ENCODE measurements at regions not wholly inside any gene's neighbourhood (a gene's known extent, or its start where the extent isn't known, plus 50 kb on each side); places are given as distances from the start of the nearest gene placed in this dataset.

- TF ChIP-seq TAF1 (IDR thresholded peaks at IDR 0.05; ENCODE audit: low read depth, low read length) (no peak), POLR2A (IDR thresholded peaks at IDR 0.05; ENCODE audit: low read depth, low read length) (no peak), POLR2AphosphoS5 (IDR thresholded peaks at IDR 0.05; ENCODE audit: low read depth, low read length) (no peak)
Measured at GRCh38 chr1:29542548-29542947, 306.2 kb downstream of the PTPRU start.
